ENCODE measurements at regions not wholly inside any gene's neighbourhood (a gene's known extent, or its start where the extent isn't known, plus 50 kb on each side); places are given as distances from the start of the nearest gene placed in this dataset.

DNA sequence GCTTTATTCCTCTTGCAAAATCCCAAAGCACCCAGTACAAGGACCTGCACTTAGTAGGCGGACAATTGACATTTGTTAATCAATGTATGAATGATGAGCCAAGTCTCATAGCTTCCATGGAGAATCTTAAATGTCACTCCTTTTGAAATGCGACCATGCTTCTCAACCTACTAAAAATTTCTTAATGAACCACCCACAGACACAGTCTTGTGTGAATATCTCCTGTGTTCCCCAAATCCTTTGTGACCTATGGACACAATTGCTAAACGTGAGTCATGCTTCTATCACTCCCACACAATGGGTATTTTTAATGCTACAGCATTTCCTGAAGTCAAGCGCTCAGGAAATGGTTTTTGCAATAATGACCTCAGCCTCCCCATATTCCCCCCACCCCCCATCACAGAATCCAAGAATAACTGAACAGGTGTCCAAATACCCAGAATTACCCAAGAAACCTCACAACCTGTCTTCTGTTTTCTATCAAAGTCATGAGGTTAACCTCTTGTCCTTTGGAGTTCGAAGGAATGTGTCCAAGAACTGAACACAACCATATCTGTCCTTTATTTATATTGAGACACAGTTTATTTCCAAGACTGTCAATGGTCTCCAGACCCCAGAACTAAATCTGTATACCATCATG, 163.6 kb upstream of the PLEKHG7 start:
- DNase-seq (ENCODE audit: low spot score) (no peak), ATAC-seq (ENCODE audit: low FRiP score) (peak; percentile 34)
- TF ChIP-seq, protein P1, sequence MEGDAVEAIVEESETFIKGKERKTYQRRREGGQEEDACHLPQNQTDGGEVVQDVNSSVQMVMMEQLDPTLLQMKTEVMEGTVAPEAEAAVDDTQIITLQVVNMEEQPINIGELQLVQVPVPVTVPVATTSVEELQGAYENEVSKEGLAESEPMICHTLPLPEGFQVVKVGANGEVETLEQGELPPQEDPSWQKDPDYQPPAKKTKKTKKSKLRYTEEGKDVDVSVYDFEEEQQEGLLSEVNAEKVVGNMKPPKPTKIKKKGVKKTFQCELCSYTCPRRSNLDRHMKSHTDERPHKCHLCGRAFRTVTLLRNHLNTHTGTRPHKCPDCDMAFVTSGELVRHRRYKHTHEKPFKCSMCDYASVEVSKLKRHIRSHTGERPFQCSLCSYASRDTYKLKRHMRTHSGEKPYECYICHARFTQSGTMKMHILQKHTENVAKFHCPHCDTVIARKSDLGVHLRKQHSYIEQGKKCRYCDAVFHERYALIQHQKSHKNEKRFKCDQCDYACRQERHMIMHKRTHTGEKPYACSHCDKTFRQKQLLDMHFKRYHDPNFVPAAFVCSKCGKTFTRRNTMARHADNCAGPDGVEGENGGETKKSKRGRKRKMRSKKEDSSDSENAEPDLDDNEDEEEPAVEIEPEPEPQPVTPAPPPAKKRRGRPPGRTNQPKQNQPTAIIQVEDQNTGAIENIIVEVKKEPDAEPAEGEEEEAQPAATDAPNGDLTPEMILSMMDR (IDR thresholded peaks at IDR 0.05), result no peak

GRCh38 chr12:92537290-92537960, 165.4 kb upstream of the PLEKHG7 start:
- TF ChIP-seq, protein P1 (IDR thresholded peaks at IDR 0.05), result no peak
- no peak for ATAC-seq (ENCODE audit: low FRiP score)
- no peak for DNase-seq (ENCODE audit: low spot score)

DNA sequence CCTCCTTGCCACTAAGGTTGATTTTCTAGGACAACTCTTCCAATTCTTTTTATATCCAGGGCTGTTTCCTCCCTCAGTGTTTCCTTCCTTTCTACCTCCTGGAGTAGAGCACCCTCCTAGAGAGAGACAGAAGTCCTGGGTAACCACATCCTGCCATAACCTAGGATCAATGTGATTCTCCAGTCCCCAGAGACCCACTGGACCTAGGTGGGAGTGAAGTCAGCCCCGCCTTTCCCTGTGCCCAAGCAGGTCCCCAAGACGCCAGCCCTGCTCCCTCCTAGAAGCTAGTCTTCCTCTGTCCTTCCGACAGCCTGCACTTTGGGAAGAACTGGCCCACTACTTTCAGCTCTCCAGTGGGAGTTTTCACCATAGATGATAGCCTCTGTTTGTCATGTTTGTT, 166.8 kb upstream of the PLEKHG7 start:
- TF ChIP-seq, protein P1 (IDR thresholded peaks at IDR 0.05), result no peak
- DNase-seq (ENCODE audit: low spot score) (no peak), ATAC-seq (ENCODE audit: low FRiP score) (no peak)

DNA sequence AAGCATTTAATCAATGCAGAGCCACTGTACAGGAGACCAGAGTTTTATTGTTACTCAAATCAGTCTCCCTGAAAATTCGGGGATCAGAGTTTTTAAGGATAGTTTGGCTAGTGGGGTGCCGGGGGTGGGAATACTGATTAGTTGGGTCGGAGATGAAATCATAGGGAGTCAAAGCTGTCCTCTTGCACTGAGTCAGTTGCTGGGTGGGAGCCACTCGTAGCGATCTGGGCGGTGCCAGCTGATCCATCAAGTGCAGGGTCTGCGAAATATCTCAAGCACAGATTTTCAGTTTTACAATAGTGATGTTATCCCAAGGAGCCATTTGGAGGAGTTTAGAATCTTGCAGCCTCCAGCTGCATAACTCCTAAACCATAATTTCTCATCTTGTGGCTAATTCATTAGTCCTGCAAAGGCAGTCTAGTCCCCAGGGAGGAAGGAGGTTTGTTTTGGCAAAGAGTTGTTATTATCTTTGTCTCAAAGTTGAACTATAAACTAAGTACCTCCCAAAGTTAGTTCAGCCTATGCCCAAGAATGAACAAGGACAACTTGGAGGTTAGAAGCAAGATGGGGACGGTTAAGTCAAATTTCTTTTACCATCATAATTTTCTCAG, 169.4 kb upstream of the PLEKHG7 start:
- TF ChIP-seq, protein P1 (IDR thresholded peaks at IDR 0.05), result no peak
- no peak for ATAC-seq (ENCODE audit: low FRiP score)
- DNase-seq (ENCODE audit: low spot score), result no peak

GRCh38 chr12:92530706-92531105, 172.1 kb upstream of the PLEKHG7 start:
- ATAC-seq (ENCODE audit: low FRiP score) (no peak), DNase-seq (ENCODE audit: low spot score) (no peak)
- TF ChIP-seq, protein P1 (IDR thresholded peaks at IDR 0.05), result no peak

GRCh38 chr12:92529944-92530343, 172.8 kb upstream of the PLEKHG7 start:
- ATAC-seq (ENCODE audit: low FRiP score), result no peak
- TF ChIP-seq, protein P1 (IDR thresholded peaks at IDR 0.05), result no peak
- no peak for DNase-seq (ENCODE audit: low spot score)
